ENCODE measurements at regions not wholly inside any gene's neighbourhood (a gene's known extent, or its start where the extent isn't known, plus 50 kb on each side); places are given as distances from the start of the nearest gene placed in this dataset.

DNA sequence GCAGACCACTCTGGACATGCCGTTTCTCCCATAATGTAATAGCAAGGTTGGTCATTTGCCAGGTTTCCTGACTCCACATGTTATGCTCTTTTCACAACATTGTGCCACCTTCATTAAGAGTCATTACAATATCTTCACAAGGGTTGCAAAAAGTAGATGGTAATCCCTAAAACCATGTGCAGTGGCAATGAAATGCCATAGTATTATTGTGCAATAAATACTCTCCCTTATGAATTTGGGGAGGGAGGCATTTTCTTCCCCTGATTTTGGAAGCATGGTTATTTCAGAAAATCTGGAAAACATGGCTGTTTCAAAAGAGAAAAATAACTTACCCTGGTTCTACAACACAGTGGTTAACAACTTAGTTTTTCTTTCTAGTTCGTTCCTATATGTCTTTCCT, 75.1 kb downstream of the BLTP1 start:
- no peak for DNase-seq (ENCODE audit: low read depth)
- TF ChIP-seq, protein P1, sequence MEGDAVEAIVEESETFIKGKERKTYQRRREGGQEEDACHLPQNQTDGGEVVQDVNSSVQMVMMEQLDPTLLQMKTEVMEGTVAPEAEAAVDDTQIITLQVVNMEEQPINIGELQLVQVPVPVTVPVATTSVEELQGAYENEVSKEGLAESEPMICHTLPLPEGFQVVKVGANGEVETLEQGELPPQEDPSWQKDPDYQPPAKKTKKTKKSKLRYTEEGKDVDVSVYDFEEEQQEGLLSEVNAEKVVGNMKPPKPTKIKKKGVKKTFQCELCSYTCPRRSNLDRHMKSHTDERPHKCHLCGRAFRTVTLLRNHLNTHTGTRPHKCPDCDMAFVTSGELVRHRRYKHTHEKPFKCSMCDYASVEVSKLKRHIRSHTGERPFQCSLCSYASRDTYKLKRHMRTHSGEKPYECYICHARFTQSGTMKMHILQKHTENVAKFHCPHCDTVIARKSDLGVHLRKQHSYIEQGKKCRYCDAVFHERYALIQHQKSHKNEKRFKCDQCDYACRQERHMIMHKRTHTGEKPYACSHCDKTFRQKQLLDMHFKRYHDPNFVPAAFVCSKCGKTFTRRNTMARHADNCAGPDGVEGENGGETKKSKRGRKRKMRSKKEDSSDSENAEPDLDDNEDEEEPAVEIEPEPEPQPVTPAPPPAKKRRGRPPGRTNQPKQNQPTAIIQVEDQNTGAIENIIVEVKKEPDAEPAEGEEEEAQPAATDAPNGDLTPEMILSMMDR (conservative IDR thresholded peaks at IDR 0.05; ENCODE audit: low read depth, low read length), result no peak
- no peak overlapping the region for H3K4me3 ChIP-seq (ENCODE audit: low read length)

DNA sequence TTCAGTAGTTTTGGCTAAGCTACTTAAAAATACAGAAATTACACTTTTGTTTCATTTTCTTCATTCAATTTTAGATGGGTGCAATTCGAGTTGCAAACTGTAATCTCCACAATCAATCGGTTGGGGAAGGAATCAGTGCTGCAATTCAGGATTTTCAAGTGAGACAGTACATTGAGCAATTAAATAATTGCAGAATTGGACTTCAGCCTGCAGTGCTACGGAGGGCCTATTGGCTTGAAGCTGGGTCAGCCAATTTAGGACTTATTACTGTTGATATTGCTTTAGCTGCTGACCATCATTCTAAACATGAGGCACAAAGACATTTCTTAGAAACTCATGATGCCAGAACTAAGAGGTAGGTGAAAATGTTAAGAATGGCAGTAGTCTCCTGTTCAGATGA, 77.7 kb downstream of the BLTP1 start:
- no peak overlapping the region for H3K4me3 ChIP-seq (ENCODE audit: low read length)
- no peak for DNase-seq (ENCODE audit: low read depth)
- TF ChIP-seq, protein P1 (conservative IDR thresholded peaks at IDR 0.05; ENCODE audit: low read depth, low read length), result no peak

DNA sequence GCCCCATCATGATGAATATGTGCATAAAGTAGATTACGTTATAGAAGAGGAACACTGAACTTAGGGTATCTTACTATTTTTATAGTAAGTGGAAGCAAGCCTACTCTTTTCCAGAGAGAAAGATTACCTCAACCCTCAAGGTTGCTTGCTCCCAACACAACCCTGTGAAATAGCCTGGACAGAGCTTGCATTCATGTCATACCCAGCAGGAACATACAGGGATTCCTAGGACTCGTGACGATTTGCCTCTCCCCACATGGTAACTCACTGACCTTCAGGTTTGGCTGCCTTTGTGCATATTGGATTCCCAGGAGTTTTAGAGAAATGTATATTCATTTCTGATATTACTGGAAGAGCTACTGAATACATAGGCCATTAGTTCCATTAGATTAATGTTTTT, 80.5 kb downstream of the BLTP1 start:
- TF ChIP-seq, protein P1 (conservative IDR thresholded peaks at IDR 0.05; ENCODE audit: low read depth, low read length), result no peak
- no peak for DNase-seq (ENCODE audit: low read depth)

DNA sequence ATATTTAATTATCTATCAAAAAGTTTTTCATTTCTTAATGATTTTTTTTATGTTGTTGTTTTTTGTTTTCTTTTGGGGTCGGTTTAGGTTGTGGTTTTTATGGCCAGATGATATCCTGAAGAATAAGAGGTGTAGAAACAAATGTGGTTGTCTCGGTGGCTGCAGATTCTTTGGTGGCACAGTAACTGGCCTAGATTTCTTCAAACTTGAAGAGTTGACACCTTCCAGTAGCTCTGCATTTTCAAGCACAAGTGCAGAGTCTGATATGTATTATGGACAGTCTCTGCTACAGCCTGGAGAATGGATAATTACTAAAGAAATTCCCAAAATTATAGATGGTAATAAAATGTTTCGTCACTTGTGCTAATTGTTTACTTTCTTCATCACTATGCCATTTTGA, 82.6 kb downstream of the BLTP1 start:
- TF ChIP-seq, protein P1 (conservative IDR thresholded peaks at IDR 0.05; ENCODE audit: low read depth, low read length), result no peak
- H3K4me3 ChIP-seq (ENCODE audit: low read length), result no peak overlapping the region
- no peak for DNase-seq (ENCODE audit: low read depth)

More for the DNA sequence above, 80.5 kb downstream of the BLTP1 start:
- no peak overlapping the region for H3K4me3 ChIP-seq (ENCODE audit: low read length)

DNA sequence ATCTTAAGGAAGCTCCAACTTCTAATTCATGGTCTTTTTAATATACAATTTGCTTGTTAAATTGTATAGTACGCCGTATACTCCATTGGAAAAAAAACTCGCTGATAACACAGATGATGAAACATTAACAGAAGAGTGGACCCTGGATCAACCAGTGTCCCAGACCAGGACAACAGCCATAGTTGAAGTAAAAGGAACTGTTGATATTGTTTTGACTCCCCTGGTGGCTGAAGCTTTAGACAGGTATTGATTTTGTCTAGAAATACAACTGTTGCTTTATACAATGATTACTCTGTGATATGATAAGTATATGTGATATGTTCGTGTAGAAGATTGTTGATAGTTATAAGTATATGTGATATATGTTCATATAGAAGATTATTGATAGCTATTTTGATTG, 91.7 kb downstream of the BLTP1 start:
- TF ChIP-seq, protein P1 (conservative IDR thresholded peaks at IDR 0.05; ENCODE audit: low read depth, low read length), result no peak
- H3K4me3 ChIP-seq (ENCODE audit: low read length), result no peak overlapping the region
- DNase-seq (ENCODE audit: low read depth), result no peak

DNA sequence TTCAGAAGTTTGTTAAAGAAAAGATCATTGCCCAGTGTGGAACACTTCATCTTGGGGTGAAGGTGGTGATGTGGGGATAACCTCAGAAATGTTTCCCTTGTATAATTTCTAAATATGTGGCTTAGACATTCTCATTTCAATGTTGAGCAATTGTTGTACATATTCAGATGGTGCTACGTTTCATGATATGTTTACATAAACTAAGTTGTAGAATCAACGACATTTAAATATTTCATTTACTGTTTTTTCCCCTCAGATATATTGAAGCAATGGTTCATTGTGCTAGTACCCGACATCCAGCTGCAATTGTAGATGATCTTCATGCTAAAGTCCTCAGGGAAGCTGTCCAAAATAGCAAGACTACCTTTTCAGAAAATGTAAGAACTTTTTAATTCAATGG, 92.6 kb downstream of the BLTP1 start:
- no peak for DNase-seq (ENCODE audit: low read depth)
- no peak overlapping the region for H3K4me3 ChIP-seq (ENCODE audit: low read length)
- TF ChIP-seq, protein P1 (conservative IDR thresholded peaks at IDR 0.05; ENCODE audit: low read depth, low read length), result no peak

DNA sequence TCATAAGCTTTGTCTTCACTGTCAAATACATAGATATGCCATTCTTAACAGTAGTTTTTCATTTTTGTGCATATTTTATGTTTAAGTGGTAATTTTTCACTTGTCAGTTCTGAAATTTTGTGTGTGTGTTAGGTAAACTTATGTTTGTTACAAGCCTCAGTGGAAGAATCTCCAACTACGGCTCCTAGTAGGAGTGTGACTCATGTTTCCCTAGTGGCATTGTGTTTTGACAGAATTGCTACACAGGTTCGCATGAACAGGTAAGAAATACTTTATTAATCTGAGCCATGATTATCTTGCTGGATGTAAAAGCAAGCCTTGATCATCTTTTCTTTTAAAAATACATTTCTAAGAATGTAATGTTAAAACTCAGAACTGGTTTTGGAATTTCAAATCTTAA, 94.4 kb downstream of the BLTP1 start:
- DNase-seq (ENCODE audit: low read depth), result no peak
- TF ChIP-seq, protein P1 (conservative IDR thresholded peaks at IDR 0.05; ENCODE audit: low read depth, low read length), result no peak
- H3K4me3 ChIP-seq (ENCODE audit: low read length), result no peak overlapping the region
